ENCODE measurements at regions not wholly inside any gene's neighbourhood (a gene's known extent, or its start where the extent isn't known, plus 50 kb on each side); places are given as distances from the start of the nearest gene placed in this dataset.

DNA sequence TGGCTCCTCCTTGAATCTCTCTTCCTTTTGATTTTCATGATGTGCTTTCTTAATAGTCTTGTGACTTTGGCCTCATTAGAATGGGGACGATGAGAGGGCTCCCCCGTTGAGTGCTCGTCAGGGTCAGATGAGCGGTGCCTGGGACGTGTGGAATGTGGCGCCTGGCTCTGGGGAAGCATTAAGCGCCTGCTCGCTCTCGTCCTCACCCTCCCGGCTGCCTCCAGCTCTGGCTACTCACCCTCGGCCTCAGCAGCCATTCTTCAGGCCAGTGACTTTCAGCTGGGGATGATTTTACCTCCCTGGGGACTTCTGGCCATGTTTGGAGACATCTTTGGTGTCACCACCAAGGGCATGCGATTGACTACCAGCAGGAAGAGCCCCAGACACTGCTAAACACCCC is 69.7 kb downstream of the RPS6KA4 start:
- Histone ChIP-seq H3K36me3 (replicated peaks in 1 of 2) (no peaks in the 10 kb centered on the region), H3K4me1 (replicated peaks in 1 of 2) (no peaks in the 10 kb centered on the region), H3K27ac (no peak overlapping the region), H3K27me3 (no peaks in the 10 kb centered on the region), H3K4me3 (no peak overlapping the region), H3K9me3 (replicated peaks in 1 of 3) (no peaks in the 10 kb centered on the region)
- intact Hi-C loops (cut with DNase I): no loop called here
- no peak for TF ChIP-seq POLR2A (IDR thresholded peaks at IDR 0.05)
- TF ChIP-seq, protein P1, sequence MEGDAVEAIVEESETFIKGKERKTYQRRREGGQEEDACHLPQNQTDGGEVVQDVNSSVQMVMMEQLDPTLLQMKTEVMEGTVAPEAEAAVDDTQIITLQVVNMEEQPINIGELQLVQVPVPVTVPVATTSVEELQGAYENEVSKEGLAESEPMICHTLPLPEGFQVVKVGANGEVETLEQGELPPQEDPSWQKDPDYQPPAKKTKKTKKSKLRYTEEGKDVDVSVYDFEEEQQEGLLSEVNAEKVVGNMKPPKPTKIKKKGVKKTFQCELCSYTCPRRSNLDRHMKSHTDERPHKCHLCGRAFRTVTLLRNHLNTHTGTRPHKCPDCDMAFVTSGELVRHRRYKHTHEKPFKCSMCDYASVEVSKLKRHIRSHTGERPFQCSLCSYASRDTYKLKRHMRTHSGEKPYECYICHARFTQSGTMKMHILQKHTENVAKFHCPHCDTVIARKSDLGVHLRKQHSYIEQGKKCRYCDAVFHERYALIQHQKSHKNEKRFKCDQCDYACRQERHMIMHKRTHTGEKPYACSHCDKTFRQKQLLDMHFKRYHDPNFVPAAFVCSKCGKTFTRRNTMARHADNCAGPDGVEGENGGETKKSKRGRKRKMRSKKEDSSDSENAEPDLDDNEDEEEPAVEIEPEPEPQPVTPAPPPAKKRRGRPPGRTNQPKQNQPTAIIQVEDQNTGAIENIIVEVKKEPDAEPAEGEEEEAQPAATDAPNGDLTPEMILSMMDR (IDR thresholded peaks at IDR 0.05): no peak
- 63 to 79% (median 75%) methylated on average over 11 to 12 of the region's 12 CpGs for WGBS, 4 donors
- no peak for DNase-seq

DNA sequence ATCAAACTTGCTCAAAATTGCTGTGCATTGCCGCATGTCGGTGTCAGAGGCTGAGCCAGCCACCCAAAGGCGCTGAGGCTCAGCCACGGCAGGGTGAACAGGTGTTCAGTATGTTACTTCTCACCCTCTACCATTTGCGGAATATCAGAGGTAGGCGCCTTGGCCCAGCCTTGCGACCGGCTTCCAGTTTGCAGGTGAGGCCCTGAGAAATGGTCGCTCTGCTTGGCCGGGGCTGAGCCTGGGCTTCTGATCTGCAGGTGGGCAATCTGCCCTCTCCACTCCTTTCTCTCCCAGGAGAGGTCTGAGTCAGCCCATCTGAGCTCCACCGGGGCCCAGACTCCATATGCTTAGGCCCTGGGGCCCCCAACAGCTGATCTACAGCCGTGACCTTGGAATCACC is 71.0 kb downstream of the RPS6KA4 start:
- intact Hi-C loops (cut with DNase I): no loop called here
- DNase-seq: no peak
- Histone ChIP-seq H3K9me3 (replicated peaks in 1 of 3) (no peaks in the 10 kb centered on the region), H3K4me3 (no peak overlapping the region), H3K4me1 (replicated peaks in 1 of 2) (no peaks in the 10 kb centered on the region), H3K27me3 (no peaks in the 10 kb centered on the region), H3K36me3 (replicated peaks in 1 of 2) (no peaks in the 10 kb centered on the region), H3K27ac (no peak overlapping the region)
- WGBS, 4 donors: 77 to 90% (median 88%) methylated on average over 7 to 12 of the region's 12 CpGs
- TF ChIP-seq, protein P1 (IDR thresholded peaks at IDR 0.05): no peak
- TF ChIP-seq POLR2A (IDR thresholded peaks at IDR 0.05): no peak

DNA sequence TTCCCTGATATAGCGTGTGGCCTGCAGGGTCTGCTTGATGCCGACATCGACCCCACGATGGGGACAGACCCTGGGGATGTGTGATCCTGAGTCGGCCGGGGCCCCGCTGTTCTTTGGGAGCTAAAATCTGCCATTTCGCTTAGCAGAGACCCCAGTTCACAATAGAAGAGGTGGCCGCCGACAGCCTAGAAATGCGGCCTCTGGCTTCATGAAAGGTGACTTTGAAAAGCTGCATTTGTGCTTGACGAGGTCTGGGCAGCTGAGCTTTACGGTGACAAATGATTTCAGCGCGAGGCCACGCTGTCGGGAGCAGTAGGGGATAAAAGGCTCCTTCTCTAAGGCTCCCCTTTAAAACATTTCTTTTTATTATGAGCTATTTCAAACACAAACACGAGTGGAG is 71.7 kb downstream of the RPS6KA4 start:
- no peak for TF ChIP-seq POLR2A (IDR thresholded peaks at IDR 0.05)
- TF ChIP-seq, protein P1 (IDR thresholded peaks at IDR 0.05): no peak
- Histone ChIP-seq H3K9me3 (replicated peaks in 1 of 3) (no peaks in the 10 kb centered on the region), H3K27me3 (no peaks in the 10 kb centered on the region), H3K4me1 (replicated peaks in 1 of 2) (no peaks in the 10 kb centered on the region), H3K36me3 (replicated peaks in 1 of 2) (no peaks in the 10 kb centered on the region), H3K27ac (no peak overlapping the region), H3K4me3 (no peak overlapping the region)
- WGBS, 4 donors: 81 to 84% (median 81%) methylated on average over 14 to 18 of the region's 18 CpGs
- no peak for DNase-seq
- intact Hi-C loops (cut with DNase I): no loop called here

DNA sequence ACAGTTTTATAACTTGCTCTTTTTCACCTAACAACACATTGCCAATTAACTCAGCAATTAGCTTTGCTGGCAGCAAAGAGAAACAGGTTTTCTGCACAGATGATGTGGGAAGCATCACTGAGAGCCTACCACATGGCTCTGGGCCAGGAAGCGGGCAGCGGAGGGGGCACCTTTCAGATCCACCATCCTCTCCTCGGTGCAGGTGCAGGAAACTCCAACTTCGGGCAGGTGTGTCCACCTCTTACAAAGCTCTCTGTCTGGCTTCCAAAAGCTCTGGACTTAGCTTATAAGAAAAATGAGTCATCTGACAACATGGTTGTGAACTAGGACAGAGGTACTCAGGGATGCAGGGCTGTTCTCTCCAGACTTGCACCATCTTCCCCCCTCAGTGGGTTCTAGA is 77.0 kb downstream of the RPS6KA4 start:
- Histone ChIP-seq H3K4me3 (no peak overlapping the region), H3K36me3 (replicated peaks in 1 of 2) (no peaks in the 10 kb centered on the region), H3K9me3 (replicated peaks in 1 of 3) (no peaks in the 10 kb centered on the region), H3K27ac (no peak overlapping the region), H3K4me1 (replicated peaks in 1 of 2) (no peaks in the 10 kb centered on the region), H3K27me3 (peaks cover 4% of the 10 kb centered on the region)
- TF ChIP-seq, protein P1 (IDR thresholded peaks at IDR 0.05): no peak
- 59 to 72% (median 66%) methylated on average over 4 of the region's 4 CpGs for WGBS, 4 donors
- intact Hi-C loops (cut with DNase I): no loop called here
- no peak for DNase-seq
